Panc1 (cell line): ENCODE measurements at regions not wholly inside any gene's neighbourhood (a gene's known extent, or its start where the extent isn't known, plus 50 kb on each side); places are given as distances from the start of the nearest gene placed in this dataset.

Source experiments
- ATAC-seq: fragments of 200-7000 bp; cut with Tn5 transposase; 2 replicates; pipeline ENCODE4 v1.9.1; 2020; ENCODE audit warnings: mild to moderate bottlenecking, moderate library complexity
- BruUV-seq: library from RNA; stranded (reverse); fragments of 400-500 nt; replicated peaks from 2 replicates; lab custom pipeline; 2021; lab: Mats Ljungman, UMichigan
- CTCF ChIA-PET: fragments of 300-600 bp; sonication (Branson Sonifier 250); formaldehyde crosslinking; loops from one replicate; lab custom pipeline; 2022; ENCODE audit warnings: antibody characterized with exemption; lab: Charles Lee
- POLR2A ChIA-PET: fragments of 300-600 bp; sonication (Branson Sonifier 250); formaldehyde crosslinking; loops from one replicate; lab custom pipeline; 2022; ENCODE audit warnings: antibody characterized with exemption; lab: Charles Lee
- DNase-seq: peaks from one replicate; pipeline ENCODE4 v3.0.0-alpha.2; 2010; ENCODE audit warnings: low read depth, low spot score
- H3K27ac ChIP-seq: 2 replicates; pipeline ENCODE4 v1.5.1; 2011; ENCODE audit warnings: mild to moderate bottlenecking, low read length, inconsistent platforms
- H3K27me3 ChIP-seq: fragments of 200-500 bp; sonication (Bioruptor generic); 2 replicates; pipeline ENCODE4 v1.6.0; 2014; ENCODE audit warnings: low read length, inconsistent platforms; ENCODE audit not compliant: control insufficient read depth, insufficient read depth
- H3K36me3 ChIP-seq: fragments of 200-500 bp; sonication (Bioruptor generic); 2 replicates; pipeline ENCODE4 v1.5.1; 2014; ENCODE audit warnings: inconsistent platforms, mild to moderate bottlenecking, low read length, moderate library complexity; ENCODE audit not compliant: control insufficient read depth, insufficient read depth
- H3K4me1 ChIP-seq: 2 replicates; pipeline ENCODE4 v1.5.1; 2011; ENCODE audit warnings: inconsistent platforms, mild to moderate bottlenecking, low read length, moderate library complexity; ENCODE audit not compliant: control insufficient read depth, insufficient read depth
- H3K4me3 ChIP-seq, 2 experiments: 2 replicates each; pipeline ENCODE4 v1.5.1; 2011 to 2012; ENCODE audit warnings: low read depth in 2 of 2, low read length in 2 of 2, mild to moderate bottlenecking in 2 of 2, inconsistent platforms in 1 of 2, moderate library complexity in 1 of 2
- H3K9me3 ChIP-seq: fragments of 200-500 bp; sonication (Bioruptor generic); 2 replicates; pipeline ENCODE4 v1.5.1; 2014; ENCODE audit warnings: low read depth, mild to moderate bottlenecking, inconsistent platforms, low read length, moderate library complexity; ENCODE audit not compliant: control insufficient read depth, insufficient read depth
- POLR2AphosphoS5 ChIP-seq: IDR thresholded peaks from 2 replicates; pipeline ENCODE4 v1.6.1; 2012; ENCODE audit warnings: mild to moderate bottlenecking, low read depth, low read length, moderate library complexity
- SIN3A ChIP-seq: IDR thresholded peaks from 2 replicates; pipeline ENCODE4 v1.6.1; 2012; ENCODE audit warnings: low read depth, mild to moderate bottlenecking, low read length, moderate library complexity, borderline replicate concordance; ENCODE audit not compliant: insufficient read depth
- TCF7L2 ChIP-seq: IDR thresholded peaks from 2 replicates; pipeline ENCODE4 v1.6.1; 2011; ENCODE audit warnings: mild to moderate bottlenecking, low read depth, low read length, inconsistent platforms
- in situ Hi-C: cut with HindIII; loops from 2 replicates; pipeline ENCODE4 v1.10.0; 2016; ENCODE audit warnings: low sequenced_read_pairs, low pct_unique_long_range_greater_than_20kb
- intact Hi-C: fragments of 100-400 bp; cut with micrococcal nuclease; formaldehyde crosslinking; loops from one replicate; pipeline ENCODE4 v1.10.0; 2022; ENCODE audit not compliant: unreplicated experiment
- TF ChIP-seq, protein P1 (sequence below): fragments of 450-650 bp; IDR thresholded peaks from 2 replicates; pipeline ENCODE4 v1.5.1; 2017; ENCODE audit warnings: mild to moderate bottlenecking
- TF ChIP-seq, protein P2 (sequence below), 2 experiments: IDR thresholded peaks; 2 replicates each; pipeline ENCODE4 v1.6.1; 2011 to 2012; ENCODE audit warnings: low read depth in 2 of 2, control low read depth in 1 of 2, low read length in 1 of 2, mild to moderate bottlenecking in 1 of 2, moderate library complexity in 1 of 2; ENCODE audit not compliant: insufficient read depth in 1 of 2

DNA sequence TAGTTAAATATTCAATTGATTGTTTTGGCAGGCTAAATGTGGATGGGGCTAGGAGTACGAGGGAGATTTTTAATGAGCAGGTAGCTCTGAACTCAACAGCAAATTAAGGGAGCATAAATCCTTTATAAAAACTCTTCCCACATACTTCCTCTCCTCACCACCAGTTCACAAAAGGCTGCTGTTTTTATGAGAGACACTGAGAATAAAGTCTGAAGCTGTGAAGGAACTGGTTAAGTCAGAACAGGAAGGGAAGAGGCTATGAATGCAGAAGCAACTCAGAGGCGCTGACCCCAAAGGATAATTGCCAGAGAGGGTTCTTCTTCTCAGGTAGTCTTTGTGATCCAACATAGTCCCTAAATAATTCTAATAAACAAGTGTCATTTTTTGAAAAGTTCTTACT lies 406.1 kb downstream of the GPM6A start:
- Histone ChIP-seq H3K9me3 (no peaks in the 10 kb centered on the region), H3K36me3 (no peaks in the 10 kb centered on the region), H3K4me1 (no peaks in the 10 kb centered on the region), H3K27me3 (no peaks in the 10 kb centered on the region), H3K4me3 (no peak overlapping the region), H3K27ac (no peak overlapping the region)
- ATAC-seq (no peak), DNase-seq (no peak)
- TF ChIP-seq POLR2AphosphoS5: no peak
- TF ChIP-seq, protein P1, sequence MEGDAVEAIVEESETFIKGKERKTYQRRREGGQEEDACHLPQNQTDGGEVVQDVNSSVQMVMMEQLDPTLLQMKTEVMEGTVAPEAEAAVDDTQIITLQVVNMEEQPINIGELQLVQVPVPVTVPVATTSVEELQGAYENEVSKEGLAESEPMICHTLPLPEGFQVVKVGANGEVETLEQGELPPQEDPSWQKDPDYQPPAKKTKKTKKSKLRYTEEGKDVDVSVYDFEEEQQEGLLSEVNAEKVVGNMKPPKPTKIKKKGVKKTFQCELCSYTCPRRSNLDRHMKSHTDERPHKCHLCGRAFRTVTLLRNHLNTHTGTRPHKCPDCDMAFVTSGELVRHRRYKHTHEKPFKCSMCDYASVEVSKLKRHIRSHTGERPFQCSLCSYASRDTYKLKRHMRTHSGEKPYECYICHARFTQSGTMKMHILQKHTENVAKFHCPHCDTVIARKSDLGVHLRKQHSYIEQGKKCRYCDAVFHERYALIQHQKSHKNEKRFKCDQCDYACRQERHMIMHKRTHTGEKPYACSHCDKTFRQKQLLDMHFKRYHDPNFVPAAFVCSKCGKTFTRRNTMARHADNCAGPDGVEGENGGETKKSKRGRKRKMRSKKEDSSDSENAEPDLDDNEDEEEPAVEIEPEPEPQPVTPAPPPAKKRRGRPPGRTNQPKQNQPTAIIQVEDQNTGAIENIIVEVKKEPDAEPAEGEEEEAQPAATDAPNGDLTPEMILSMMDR: no peak
- TF ChIP-seq SIN3A: no peak
- TF ChIP-seq, protein P2, sequence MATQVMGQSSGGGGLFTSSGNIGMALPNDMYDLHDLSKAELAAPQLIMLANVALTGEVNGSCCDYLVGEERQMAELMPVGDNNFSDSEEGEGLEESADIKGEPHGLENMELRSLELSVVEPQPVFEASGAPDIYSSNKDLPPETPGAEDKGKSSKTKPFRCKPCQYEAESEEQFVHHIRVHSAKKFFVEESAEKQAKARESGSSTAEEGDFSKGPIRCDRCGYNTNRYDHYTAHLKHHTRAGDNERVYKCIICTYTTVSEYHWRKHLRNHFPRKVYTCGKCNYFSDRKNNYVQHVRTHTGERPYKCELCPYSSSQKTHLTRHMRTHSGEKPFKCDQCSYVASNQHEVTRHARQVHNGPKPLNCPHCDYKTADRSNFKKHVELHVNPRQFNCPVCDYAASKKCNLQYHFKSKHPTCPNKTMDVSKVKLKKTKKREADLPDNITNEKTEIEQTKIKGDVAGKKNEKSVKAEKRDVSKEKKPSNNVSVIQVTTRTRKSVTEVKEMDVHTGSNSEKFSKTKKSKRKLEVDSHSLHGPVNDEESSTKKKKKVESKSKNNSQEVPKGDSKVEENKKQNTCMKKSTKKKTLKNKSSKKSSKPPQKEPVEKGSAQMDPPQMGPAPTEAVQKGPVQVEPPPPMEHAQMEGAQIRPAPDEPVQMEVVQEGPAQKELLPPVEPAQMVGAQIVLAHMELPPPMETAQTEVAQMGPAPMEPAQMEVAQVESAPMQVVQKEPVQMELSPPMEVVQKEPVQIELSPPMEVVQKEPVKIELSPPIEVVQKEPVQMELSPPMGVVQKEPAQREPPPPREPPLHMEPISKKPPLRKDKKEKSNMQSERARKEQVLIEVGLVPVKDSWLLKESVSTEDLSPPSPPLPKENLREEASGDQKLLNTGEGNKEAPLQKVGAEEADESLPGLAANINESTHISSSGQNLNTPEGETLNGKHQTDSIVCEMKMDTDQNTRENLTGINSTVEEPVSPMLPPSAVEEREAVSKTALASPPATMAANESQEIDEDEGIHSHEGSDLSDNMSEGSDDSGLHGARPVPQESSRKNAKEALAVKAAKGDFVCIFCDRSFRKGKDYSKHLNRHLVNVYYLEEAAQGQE (IDR thresholded peaks at IDR 0.05; ENCODE audit: insufficient read depth in 1 of 2, low read depth in 2 of 2, low read length in 1 of 2): no peak
- no TSS peak for BruUV-seq
- in situ Hi-C loops: no loop called here
- intact Hi-C loops: no loop called here
- ChIA-PET POLR2A (no interaction called here), CTCF (no interaction called here)

DNA sequence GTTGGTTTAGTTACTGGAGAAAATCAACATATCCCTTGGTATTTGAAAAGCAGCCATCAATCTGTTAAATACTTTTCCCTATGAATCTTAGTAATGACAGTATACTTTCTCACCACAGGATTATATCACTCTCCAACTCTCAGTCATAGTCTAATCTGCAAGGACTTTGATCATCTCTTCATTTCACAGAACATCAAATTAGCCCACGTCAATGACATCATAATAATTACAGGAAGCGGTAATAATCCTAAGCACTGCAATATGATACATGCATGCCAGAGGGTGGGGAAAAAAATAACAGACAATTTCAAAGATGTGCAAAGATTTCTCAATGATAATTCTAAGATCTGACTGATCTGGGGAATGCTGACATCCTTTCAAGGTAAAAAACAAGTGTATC lies 404.1 kb downstream of the GPM6A start:
- TF ChIP-seq, protein P1: no peak
- TF ChIP-seq, protein P2 (IDR thresholded peaks at IDR 0.05; ENCODE audit: insufficient read depth in 1 of 2, low read depth in 2 of 2, low read length in 1 of 2): no peak
- TF ChIP-seq POLR2AphosphoS5 (no peak), SIN3A (no peak), TCF7L2 (no peak)
- Histone ChIP-seq H3K9me3 (no peaks in the 10 kb centered on the region), H3K4me3 (no peak overlapping the region), H3K27me3 (no peaks in the 10 kb centered on the region), H3K27ac (no peak overlapping the region), H3K4me1 (no peaks in the 10 kb centered on the region), H3K36me3 (no peaks in the 10 kb centered on the region)
- ATAC-seq (no peak), DNase-seq (no peak)
- in situ Hi-C loops (no loop called here), intact Hi-C loops (no loop called here)
- BruUV-seq: no TSS peak
- ChIA-PET POLR2A (no interaction called here), CTCF (no interaction called here)
